ENCODE measurements at regions not wholly inside any gene's neighbourhood (a gene's known extent, or its start where the extent isn't known, plus 50 kb on each side); places are given as distances from the start of the nearest gene placed in this dataset.

- no peak for DNase-seq (ENCODE audit: low spot score)
Observed at GRCh38 chr11:11135820-11136476, 217.1 kb downstream of the CSNK2A3 start.

DNA sequence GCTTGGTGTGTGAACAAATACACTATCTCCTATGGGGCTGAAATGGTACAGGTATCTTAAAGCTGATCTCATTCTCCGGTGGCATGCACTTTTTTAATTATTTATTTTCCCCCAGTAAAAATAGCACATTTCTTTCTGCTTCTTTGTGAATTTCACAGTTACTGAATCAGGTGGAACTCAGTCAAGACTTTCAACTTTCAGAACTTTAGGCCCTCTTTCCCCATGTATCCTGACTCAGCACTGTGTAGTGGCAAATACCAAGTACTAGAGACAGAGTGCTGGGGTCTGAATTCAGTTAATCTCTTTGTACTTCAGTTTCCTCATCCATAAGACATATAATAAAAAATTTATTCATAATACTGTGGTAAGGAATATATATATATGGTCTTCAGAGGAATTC, 223.9 kb downstream of the CSNK2A3 start:
- no peak for DNase-seq (ENCODE audit: low spot score)

GRCh38 chr11:11125618-11126017, 227.4 kb downstream of the CSNK2A3 start:
- DNase-seq (ENCODE audit: low spot score) = no peak

GRCh38 chr11:11122749-11123148, 230.3 kb downstream of the CSNK2A3 start:
- DNase-seq (ENCODE audit: low spot score) = no peak

- DNase-seq (ENCODE audit: low spot score) = no peak
Observed at GRCh38 chr11:11119917-11120316, 233.1 kb downstream of the CSNK2A3 start.

DNA sequence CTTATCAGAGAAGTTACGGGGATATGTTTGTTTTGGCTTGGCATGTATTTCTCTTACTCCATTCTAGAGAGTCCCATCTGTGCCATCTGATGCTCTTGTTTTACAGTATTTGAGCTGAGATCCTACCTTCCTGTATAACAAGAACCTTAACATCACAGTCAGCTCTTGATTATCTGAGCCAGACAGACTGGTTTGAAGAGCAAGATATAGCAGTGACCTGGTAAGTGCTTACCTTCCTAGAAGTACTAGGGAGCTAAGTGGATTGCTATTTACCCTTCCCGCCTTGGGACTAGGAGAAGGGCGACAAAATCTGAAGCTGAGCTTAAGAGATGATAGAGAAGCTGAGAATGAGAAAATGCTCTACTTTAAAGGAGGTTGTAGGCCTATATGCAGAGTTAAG, 235.3 kb downstream of the CSNK2A3 start:
- no peak for DNase-seq (ENCODE audit: low spot score)

DNA sequence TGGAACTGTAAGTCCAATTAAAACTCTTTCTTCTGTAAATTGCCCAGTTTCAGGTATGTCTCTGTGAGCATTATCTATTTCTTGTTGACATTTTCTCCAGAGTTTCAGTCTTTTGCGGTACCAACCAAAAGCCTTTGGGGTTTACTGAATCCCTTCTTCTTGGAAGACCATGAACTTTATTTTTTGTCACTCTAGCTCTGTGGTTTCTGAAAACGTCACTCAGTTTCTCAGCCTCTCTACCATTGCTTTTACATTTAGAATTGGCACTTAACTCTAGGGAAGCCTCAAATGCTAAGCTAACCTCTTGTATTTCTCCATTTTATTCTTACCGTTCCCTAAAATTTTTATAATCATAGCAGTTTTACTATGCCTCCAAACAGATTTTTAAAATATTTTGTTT, 237.6 kb downstream of the CSNK2A3 start:
- no peak for DNase-seq (ENCODE audit: low spot score)

GRCh38 chr11:11113626-11114025, 239.4 kb downstream of the CSNK2A3 start:
- DNase-seq (ENCODE audit: low spot score) = no peak

GRCh38 chr11:11108026-11108425, 245.0 kb downstream of the CSNK2A3 start:
- DNase-seq (ENCODE audit: low spot score) = no peak

- DNase-seq (ENCODE audit: low spot score) = no peak
Observed at GRCh38 chr11:11107076-11107723, 245.8 kb downstream of the CSNK2A3 start.

- DNase-seq (ENCODE audit: low spot score) = no peak
Observed at GRCh38 chr11:11105361-11105760, 247.5 kb upstream of the ZBED5 start.

- DNase-seq (ENCODE audit: low spot score) = no peak
Observed at GRCh38 chr11:11095831-11096723, 238.2 kb upstream of the ZBED5 start.

DNA sequence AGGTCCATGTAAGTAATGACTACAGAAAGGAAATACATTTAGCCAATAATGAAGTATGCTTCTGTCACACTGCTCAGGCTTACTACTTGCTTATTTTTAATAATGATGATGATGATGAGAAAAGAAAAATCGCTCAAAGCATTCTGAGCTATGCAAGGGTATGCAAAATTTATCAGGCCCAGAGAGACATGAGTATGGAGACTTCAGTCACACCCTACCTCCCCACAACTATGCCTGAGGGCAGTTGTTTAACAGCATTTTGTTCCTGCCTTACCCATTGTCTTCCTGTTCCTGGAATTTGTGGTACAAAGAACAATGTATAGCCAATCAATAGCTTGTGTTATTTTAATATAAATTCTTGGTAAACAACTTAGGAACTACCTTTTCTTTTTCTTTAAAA, 232.6 kb upstream of the ZBED5 start:
- DNase-seq (ENCODE audit: low spot score) = no peak

DNA sequence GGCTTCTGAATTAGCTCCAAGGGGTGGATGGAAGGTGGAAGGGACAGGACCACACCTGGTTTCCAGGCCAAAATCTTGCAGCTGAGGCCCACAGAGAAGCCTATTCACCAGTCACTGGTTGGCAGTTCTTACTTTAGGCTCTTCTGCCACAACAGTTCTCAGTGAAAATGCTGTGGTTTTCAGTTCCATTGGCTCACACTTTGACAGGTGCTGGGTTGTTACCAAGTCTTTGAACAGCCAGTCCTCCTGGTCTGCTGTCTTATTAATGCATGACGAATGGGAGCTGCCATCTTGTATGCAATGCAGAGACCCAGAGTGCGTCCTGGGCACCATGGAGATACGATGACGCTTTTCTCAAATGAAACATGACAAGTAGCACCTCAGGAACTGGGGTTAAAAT, 232.0 kb upstream of the ZBED5 start:
- DNase-seq (ENCODE audit: low spot score) = no peak

DNA sequence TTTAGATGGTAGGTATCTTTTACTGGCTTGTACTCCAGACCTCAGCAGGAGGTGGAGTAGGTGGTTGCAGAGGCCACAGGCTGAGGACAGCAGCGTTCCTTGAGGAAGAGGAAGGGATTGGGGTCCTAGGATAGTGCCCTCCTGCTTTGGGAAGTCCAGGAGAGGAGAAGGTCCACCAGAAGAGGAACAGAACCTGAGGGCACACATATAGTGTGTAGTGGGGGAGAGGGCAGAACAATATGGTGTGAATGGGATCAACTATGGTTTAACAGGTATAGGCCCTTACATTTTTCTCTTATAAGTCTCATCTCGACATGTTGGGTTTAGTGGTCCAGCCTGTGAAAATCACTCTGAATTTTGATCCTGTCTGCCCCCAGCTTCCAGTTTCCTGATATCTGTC, 229.1 kb upstream of the ZBED5 start:
- DNase-seq (ENCODE audit: low spot score) = no peak

GRCh38 chr11:11085580-11085979, 227.7 kb upstream of the ZBED5 start:
- no peak for DNase-seq (ENCODE audit: low spot score)

- DNase-seq (ENCODE audit: low spot score) = no peak
Observed at GRCh38 chr11:11084337-11084736, 226.5 kb upstream of the ZBED5 start.

GRCh38 chr11:11083441-11083840, 225.6 kb upstream of the ZBED5 start:
- DNase-seq (ENCODE audit: low spot score) = no peak

GRCh38 chr11:11082646-11083045, 224.8 kb upstream of the ZBED5 start:
- no peak for DNase-seq (ENCODE audit: low spot score)

GRCh38 chr11:11081776-11082175, 223.9 kb upstream of the ZBED5 start:
- no peak for DNase-seq (ENCODE audit: low spot score)

GRCh38 chr11:11081288-11081687, 223.4 kb upstream of the ZBED5 start:
- no peak for DNase-seq (ENCODE audit: low spot score)

DNA sequence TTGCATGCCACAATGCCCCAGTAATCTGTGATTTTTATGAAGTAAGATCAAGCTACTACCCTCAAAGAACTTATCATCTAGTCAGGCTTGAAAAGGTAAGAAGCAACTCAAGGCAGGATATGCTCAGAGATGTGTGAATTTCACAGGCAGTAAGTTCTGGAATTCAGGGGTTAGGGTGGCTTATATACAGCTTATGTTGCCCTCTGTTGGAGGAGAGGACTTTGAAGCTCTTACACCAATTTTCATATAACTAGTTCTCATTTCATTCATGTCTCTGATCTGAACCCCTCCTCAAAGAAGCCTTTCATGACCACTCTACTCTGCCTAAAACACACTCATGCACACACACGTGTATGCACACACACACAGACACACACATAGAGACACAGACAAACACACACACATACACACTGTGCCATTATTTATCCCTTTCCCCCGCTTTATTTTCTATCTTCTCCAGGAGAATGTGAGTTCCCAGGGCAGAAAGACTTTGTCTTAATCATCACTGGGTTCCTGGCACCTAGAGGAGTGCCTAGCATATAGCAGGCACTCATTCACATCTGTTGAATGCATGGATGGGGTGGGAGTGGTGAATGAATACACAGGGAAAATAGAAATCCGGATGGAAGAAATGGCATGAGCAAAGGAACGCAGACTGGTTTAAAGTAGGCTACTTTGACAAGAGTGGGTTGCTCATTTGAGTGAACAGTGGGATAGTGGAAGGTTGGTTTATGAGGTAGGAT, 220.7 kb upstream of the ZBED5 start:
- no peak for DNase-seq (ENCODE audit: low spot score)

All from CD4-positive, alpha-beta T cell treated with Interleukin-15 for 4 hours (primary cell).